ENCODE measurements at regions not wholly inside any gene's neighbourhood (a gene's known extent, or its start where the extent isn't known, plus 50 kb on each side); places are given as distances from the start of the nearest gene placed in this dataset.

GRCh38 chr17:73798111-73798748 is 154.0 kb upstream of the SDK2 start (continued):
- TF ChIP-seq CREBL2 (CRISPR knock-in tag; IDR thresholded peaks at IDR 0.05; ENCODE audit: borderline replicate concordance), result no peak
- peak; percentile 95 for TF ChIP-seq SMARCC2 (IDR thresholded peaks at IDR 0.05)
- 0 out of 2 replicates have a peak, but pooled peaks have one; percentile 48 for TF ChIP-seq ZNF335 (CRISPR knock-in tag; IDR thresholded peaks at IDR 0.05)
- TF ChIP-seq RAD51 (IDR thresholded peaks at IDR 0.05; ENCODE audit: borderline replicate concordance), result no peak
- TF ChIP-seq ARNT2 (CRISPR knock-in tag; IDR thresholded peaks at IDR 0.05; ENCODE audit: low read depth), result no peak
- TF ChIP-seq FOXA1 (IDR thresholded peaks at IDR 0.05), result peak; percentile 96
- peak; percentile 98 for TF ChIP-seq FOXA1 (CRISPR knock-in tag; IDR thresholded peaks at IDR 0.05)
- TF ChIP-seq MTF1 (CRISPR knock-in tag; IDR thresholded peaks at IDR 0.05), result no peak
- TF ChIP-seq ZKSCAN1 (IDR thresholded peaks at IDR 0.05; ENCODE audit: low read length), result no peak
- peak; percentile 90 for TF ChIP-seq NFE2L2 (IDR thresholded peaks at IDR 0.05; ENCODE audit: low read length)
- TF ChIP-seq ZNF230 (CRISPR knock-in tag; IDR thresholded peaks at IDR 0.05), result 0 out of 2 replicates have a peak, but pooled peaks have one; percentile 31
- TF ChIP-seq ZNF879 (CRISPR knock-in tag; IDR thresholded peaks at IDR 0.05), result no peak; the same call in 1 of the 2 replicates
- TF ChIP-seq ZNF761 (CRISPR knock-in tag; conservative IDR thresholded peaks at IDR 0.05), result no peak
- no peak; the same call in none of the 2 replicates for TF ChIP-seq ZNF567 (CRISPR knock-in tag; IDR thresholded peaks at IDR 0.05; ENCODE audit: borderline replicate concordance)
- TF ChIP-seq RORA (CRISPR knock-in tag; IDR thresholded peaks at IDR 0.05), result no peak
- no peak for TF ChIP-seq SNAI1 (CRISPR knock-in tag; IDR thresholded peaks at IDR 0.05; ENCODE audit: borderline replicate concordance)
- no peak for TF ChIP-seq ZNF550 (CRISPR knock-in tag; IDR thresholded peaks at IDR 0.05; ENCODE audit: borderline replicate concordance)
- TF ChIP-seq BHLHE40 (IDR thresholded peaks at IDR 0.05; ENCODE audit: low read length), result peak; percentile 57; the same call in 1 of the 2 replicates
- TF ChIP-seq SSRP1 (CRISPR knock-in tag; IDR thresholded peaks at IDR 0.05), result no peak; the same call in 1 of the 2 replicates
- TF ChIP-seq ZFX (CRISPR knock-in tag; IDR thresholded peaks at IDR 0.05; ENCODE audit: low read depth), result peak; percentile 38; the same call in 1 of the 2 replicates
- TF ChIP-seq ZNF724P (CRISPR knock-in tag; IDR thresholded peaks at IDR 0.05; ENCODE audit: borderline replicate concordance), result no peak
- TF ChIP-seq MXD4 (CRISPR knock-in tag; IDR thresholded peaks at IDR 0.05), result no peak
- no peak for TF ChIP-seq ZNF17 (CRISPR knock-in tag; IDR thresholded peaks at IDR 0.05)
- peak; percentile 77 for TF ChIP-seq PPARG (CRISPR knock-in tag; conservative IDR thresholded peaks at IDR 0.05)
- TF ChIP-seq MTERF4 (CRISPR knock-in tag; IDR thresholded peaks at IDR 0.05), result no peak

All from HepG2 (cell line).